CD14-positive monocyte (primary cell): ENCODE measurements at regions not wholly inside any gene's neighbourhood (a gene's known extent, or its start where the extent isn't known, plus 50 kb on each side); places are given as distances from the start of the nearest gene placed in this dataset.

Experiments used
- DNase-seq, 3 donors: peaks; one replicate each; pipeline ENCODE4 v3.0.0-alpha.2; 2011 to 2022
- H2AFZ ChIP-seq: 2 replicates; pipeline ENCODE4 v1.6.0; 2012; ENCODE audit warnings: mild to moderate bottlenecking, low read depth, low read length, inconsistent platforms; ENCODE audit not compliant: insufficient read depth, poor library complexity, severe bottlenecking
- H3K27ac ChIP-seq, 2 donors: 1 replicate in 1 of 2; 2 replicates in 1 of 2; pipeline ENCODE4 v1.5.1; 2012 to 2013; ENCODE audit warnings: low read length in 2 of 2, control low read depth in 1 of 2, inconsistent platforms in 1 of 2, low read depth in 1 of 2, mild to moderate bottlenecking in 1 of 2
- H3K27me3 ChIP-seq, 2 donors: one replicate each; pipeline versions ENCODE4 v1.6.0 to v1.6.1; 2011 to 2013; ENCODE audit warnings: low read length in 2 of 2; ENCODE audit not compliant: control insufficient read depth in 2 of 2, insufficient read depth in 2 of 2
- H3K36me3 ChIP-seq, 2 donors: replicated peaks in 1 of 2; 1 replicate in 1 of 2; 2 replicates in 1 of 2; pipeline versions ENCODE4 v1.5.1 to v1.6.1; 2012 to 2013; ENCODE audit warnings: low read length in 2 of 2, control low read depth in 1 of 2, inconsistent platforms in 1 of 2, mild to moderate bottlenecking in 1 of 2; ENCODE audit not compliant: insufficient read depth in 2 of 2, control insufficient read depth in 1 of 2
- H3K4me1 ChIP-seq, 2 donors: 1 replicate in 1 of 2; 2 replicates in 1 of 2; pipeline versions ENCODE4 v1.5.1 to v1.6.1; 2012 to 2013; ENCODE audit warnings: low read length in 2 of 2, control low read depth in 1 of 2, inconsistent platforms in 1 of 2, mild to moderate bottlenecking in 1 of 2, moderate library complexity in 1 of 2; ENCODE audit not compliant: insufficient read depth in 2 of 2, control insufficient read depth in 1 of 2
- H3K4me2 ChIP-seq: replicated peaks from 2 replicates; pipeline ENCODE3; 2012; ENCODE audit warnings: low read length, moderate library complexity, mild to moderate bottlenecking; ENCODE audit not compliant: poor library complexity, severe bottlenecking; ENCODE audit errors: extremely low read depth
- H3K4me3 ChIP-seq, 3 experiments: fragments of 200-600 bp in 1 of 3; sonication (generic) in 1 of 3; replicated peaks in 1 of 3; 1 replicate in 2 of 3; 2 replicates in 1 of 3; pipeline ENCODE4 v1.5.1; 2011 to 2013; ENCODE audit warnings: low read length in 3 of 3, mild to moderate bottlenecking in 3 of 3, control low read depth in 2 of 3, low read depth in 2 of 3, inconsistent platforms in 1 of 3, moderate library complexity in 1 of 3
- H3K79me2 ChIP-seq: 2 replicates; pipeline ENCODE4 v1.6.0; 2012; ENCODE audit warnings: mild to moderate bottlenecking, control low read depth, inconsistent platforms, low read length, moderate library complexity; ENCODE audit not compliant: insufficient read depth
- H3K9ac ChIP-seq: 2 replicates; pipeline ENCODE4 v1.6.0; 2017; ENCODE audit warnings: low read length, mild to moderate bottlenecking; ENCODE audit not compliant: insufficient read depth, poor library complexity, severe bottlenecking
- H3K9me3 ChIP-seq, 2 donors: replicated peaks in 1 of 2; 1 replicate in 1 of 2; 2 replicates in 1 of 2; pipeline versions ENCODE4 v1.5.1 to v1.6.1; 2012 to 2013; ENCODE audit warnings: low read length in 2 of 2, control low read depth in 1 of 2; ENCODE audit not compliant: control insufficient read depth in 1 of 2, insufficient read depth in 1 of 2
- H4K20me1 ChIP-seq: 2 replicates; pipeline ENCODE4 v1.6.0; 2012; ENCODE audit warnings: mild to moderate bottlenecking, low read length, control low read depth, moderate library complexity; ENCODE audit not compliant: insufficient read depth
- H3K27ac Mint-ChIP-seq, 7 donors: one replicate each; pipeline ENCODE4 v1.8.0; 2020; ENCODE audit warnings: mild to moderate bottlenecking in 7 of 7, mixed read lengths in 7 of 7, moderate library complexity in 6 of 7, inconsistent platforms in 2 of 7
- H3K27me3 Mint-ChIP-seq, 3 donors: one replicate each; pipeline ENCODE4 v1.8.0; 2021 to 2022; ENCODE audit warnings: low read depth in 3 of 3, mild to moderate bottlenecking in 3 of 3, mixed read lengths in 3 of 3, moderate library complexity in 3 of 3, inconsistent platforms in 1 of 3
- H3K36me3 Mint-ChIP-seq, 2 donors: one replicate each; pipeline ENCODE4 v1.8.0; 2020; ENCODE audit warnings: mixed read lengths in 2 of 2, inconsistent platforms in 1 of 2, mild to moderate bottlenecking in 1 of 2
- H3K4me1 Mint-ChIP-seq: one replicate; pipeline ENCODE4 v1.8.0; 2020; ENCODE audit warnings: mild to moderate bottlenecking, mixed read lengths
- H3K4me3 Mint-ChIP-seq, 2 donors: one replicate each; pipeline ENCODE4 v1.8.0; 2020; ENCODE audit warnings: mild to moderate bottlenecking in 2 of 2, mixed read lengths in 2 of 2, moderate library complexity in 1 of 2
- H3K9me3 Mint-ChIP-seq, 7 donors: one replicate each; pipeline ENCODE4 v1.8.0; 2020 to 2022; ENCODE audit warnings: mixed read lengths in 7 of 7, mild to moderate bottlenecking in 6 of 7, moderate library complexity in 6 of 7, inconsistent platforms in 2 of 7
- WGBS: methylation state at CpG from one replicate; pipeline ENCODE4 v1.1.5; 2013; ENCODE audit warnings: missing lambda C conversion rate; ENCODE audit not compliant: insufficient coverage; 5-methylcytosine and 5-hydroxymethylcytosine counted together
- intact Hi-C, 2 donors: fragments of 100-400 bp; cut with micrococcal nuclease; formaldehyde crosslinking; loops; one replicate each; pipeline versions ENCODE4 v1.15.0 to v1.15.1; 2023
- TF ChIP-seq, protein P1 (sequence below): fragments of 200-600 bp; IDR thresholded peaks from one replicate; pipeline ENCODE4 v1.8.0; 2022; ENCODE audit warnings: antibody characterized with exemption, mild to moderate bottlenecking

GRCh38 chr3:17840651-17841050 is 98.2 kb upstream of the TBC1D5 start:
- no peak for DNase-seq
- no peaks in the 10 kb centered on the region for H3K36me3 ChIP-seq
- H3K9ac ChIP-seq = no peak overlapping the region
- no peak overlapping the region for H3K4me3 Mint-ChIP-seq
- H3K79me2 ChIP-seq = no peaks in the 10 kb centered on the region
- no peak overlapping the region for H3K27ac Mint-ChIP-seq
- no peaks in the 10 kb centered on the region for H3K9me3 Mint-ChIP-seq
- 93% methylated on average over 5 of the region's 5 CpGs for WGBS
- no peak overlapping the region for H3K27ac ChIP-seq
- peaks cover 6% of the 10 kb centered on the region for H3K4me1 Mint-ChIP-seq
- H4K20me1 ChIP-seq = no peaks in the 10 kb centered on the region
- intact Hi-C loops = loop anchor here in 1 of 2 donors (10.0 kb wide), 3 partner anchors 206 to 576 kb away; no protein-coding TSS in a partner anchor
- TF ChIP-seq, protein P1, sequence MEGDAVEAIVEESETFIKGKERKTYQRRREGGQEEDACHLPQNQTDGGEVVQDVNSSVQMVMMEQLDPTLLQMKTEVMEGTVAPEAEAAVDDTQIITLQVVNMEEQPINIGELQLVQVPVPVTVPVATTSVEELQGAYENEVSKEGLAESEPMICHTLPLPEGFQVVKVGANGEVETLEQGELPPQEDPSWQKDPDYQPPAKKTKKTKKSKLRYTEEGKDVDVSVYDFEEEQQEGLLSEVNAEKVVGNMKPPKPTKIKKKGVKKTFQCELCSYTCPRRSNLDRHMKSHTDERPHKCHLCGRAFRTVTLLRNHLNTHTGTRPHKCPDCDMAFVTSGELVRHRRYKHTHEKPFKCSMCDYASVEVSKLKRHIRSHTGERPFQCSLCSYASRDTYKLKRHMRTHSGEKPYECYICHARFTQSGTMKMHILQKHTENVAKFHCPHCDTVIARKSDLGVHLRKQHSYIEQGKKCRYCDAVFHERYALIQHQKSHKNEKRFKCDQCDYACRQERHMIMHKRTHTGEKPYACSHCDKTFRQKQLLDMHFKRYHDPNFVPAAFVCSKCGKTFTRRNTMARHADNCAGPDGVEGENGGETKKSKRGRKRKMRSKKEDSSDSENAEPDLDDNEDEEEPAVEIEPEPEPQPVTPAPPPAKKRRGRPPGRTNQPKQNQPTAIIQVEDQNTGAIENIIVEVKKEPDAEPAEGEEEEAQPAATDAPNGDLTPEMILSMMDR = no peak
- no peaks in the 10 kb centered on the region for H3K27me3 Mint-ChIP-seq
- H3K36me3 Mint-ChIP-seq = no peaks in the 10 kb centered on the region
- no peaks in the 10 kb centered on the region for H3K9me3 ChIP-seq
- no peak overlapping the region for H3K4me3 ChIP-seq
- H3K27me3 ChIP-seq = no peaks in the 10 kb centered on the region
- H3K4me1 ChIP-seq = peaks cover 0 to 3% of the 10 kb centered on the region in 2 donors
- no peak overlapping the region for H3K4me2 ChIP-seq
- peak overlapping the region; percentile 27 for H2AFZ ChIP-seq

- DNase-seq = no peak
- Histone ChIP-seq H3K4me1 (peaks cover 0 to 3% of the 10 kb centered on the region in 2 donors), H2AFZ (no peak overlapping the region), H3K36me3 (no peaks in the 10 kb centered on the region), H4K20me1 (no peaks in the 10 kb centered on the region), H3K79me2 (no peaks in the 10 kb centered on the region), H3K27ac (no peak overlapping the region), H3K9me3 (no peaks in the 10 kb centered on the region), H3K4me2 (no peak overlapping the region), H3K9ac (no peak overlapping the region), H3K4me3 (no peak overlapping the region), H3K27me3 (no peaks in the 10 kb centered on the region)
- H3K4me1 Mint-ChIP-seq = peaks cover 6% of the 10 kb centered on the region
- intact Hi-C loops = loop anchor here in 1 of 2 donors (10.0 kb wide), 3 partner anchors 205 to 575 kb away; no protein-coding TSS in a partner anchor
- no peaks in the 10 kb centered on the region for H3K36me3 Mint-ChIP-seq
- no peaks in the 10 kb centered on the region for H3K27me3 Mint-ChIP-seq
- H3K9me3 Mint-ChIP-seq = no peaks in the 10 kb centered on the region
- TF ChIP-seq, protein P1 = no peak
- H3K27ac Mint-ChIP-seq = no peak overlapping the region
- 51% methylated on average over 4 of the region's 4 CpGs for WGBS
- no peak overlapping the region for H3K4me3 Mint-ChIP-seq
Observed at GRCh38 chr3:17840126-17840525, 97.7 kb upstream of the TBC1D5 start.
